GM19351 (cell line): ENCODE measurements at regions not wholly inside any gene's neighbourhood (a gene's known extent, or its start where the extent isn't known, plus 50 kb on each side); places are given as distances from the start of the nearest gene placed in this dataset.

ENCODE experiments used
- ATAC-seq: cut with Tn5 transposase; IDR thresholded peaks from one replicate; pipeline ENCODE4 v1.9.1; 2021; ENCODE audit warnings: mild to moderate bottlenecking, moderate library complexity; ENCODE audit not compliant: unreplicated experiment

DNA sequence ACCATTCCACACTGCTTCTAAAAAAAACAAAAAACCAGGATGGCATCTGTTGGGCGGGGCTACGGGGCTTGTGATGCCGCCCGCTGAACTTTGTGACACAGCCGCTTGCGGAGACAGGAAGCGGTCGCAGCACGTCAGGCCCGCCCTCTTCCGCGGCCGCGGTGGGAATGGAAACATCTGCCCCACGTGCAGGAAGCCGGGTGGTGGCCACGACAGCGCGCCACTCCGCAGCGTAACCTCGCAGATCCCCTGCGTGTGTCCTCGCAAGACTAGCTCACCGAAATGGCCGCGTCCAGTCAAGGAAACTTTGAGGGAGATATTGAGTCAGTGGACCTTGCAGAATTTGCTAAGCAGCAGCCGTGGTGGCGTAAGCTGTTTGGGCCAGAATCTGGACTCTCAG is 168.5 kb downstream of the SUCLG1 start:
- no peak for ATAC-seq

DNA sequence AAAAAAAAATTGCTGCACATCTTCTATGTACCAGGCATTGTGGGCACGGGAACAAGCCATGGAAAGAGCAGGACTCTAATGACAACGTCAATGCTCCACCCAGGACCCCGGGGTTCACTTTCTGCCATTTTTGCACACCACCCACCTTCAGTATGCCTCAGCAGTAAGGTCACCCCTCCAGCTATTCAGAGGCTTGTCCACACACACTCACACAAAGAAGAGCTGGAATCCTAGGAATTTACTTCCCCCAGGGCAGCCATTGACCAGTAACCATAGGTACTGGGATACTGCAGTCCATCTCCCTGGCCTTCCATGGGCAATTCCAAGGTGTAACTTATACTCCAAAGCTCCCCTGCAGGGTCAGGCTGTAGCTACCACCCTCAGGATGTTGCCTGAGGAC is 170.8 kb downstream of the SUCLG1 start:
- no peak for ATAC-seq

DNA sequence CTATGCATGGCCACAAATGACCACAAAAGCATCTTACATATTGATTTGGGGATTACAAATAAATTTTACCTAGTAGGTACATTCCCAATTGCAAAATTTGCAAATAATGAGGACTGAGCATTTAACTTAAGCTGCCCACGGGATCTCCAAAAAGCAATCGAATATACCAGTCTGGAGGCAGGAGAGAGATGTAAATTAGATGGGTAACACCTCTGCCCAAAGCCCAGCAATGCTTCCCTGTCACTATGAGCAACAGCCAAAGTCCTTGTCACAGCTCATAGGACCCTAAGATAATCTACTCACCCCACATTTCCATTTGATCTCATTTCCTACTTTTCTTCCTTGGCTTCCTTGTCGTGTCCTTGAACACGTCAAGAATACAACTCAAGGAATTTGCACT is 172.2 kb downstream of the SUCLG1 start:
- no peak for ATAC-seq

DNA sequence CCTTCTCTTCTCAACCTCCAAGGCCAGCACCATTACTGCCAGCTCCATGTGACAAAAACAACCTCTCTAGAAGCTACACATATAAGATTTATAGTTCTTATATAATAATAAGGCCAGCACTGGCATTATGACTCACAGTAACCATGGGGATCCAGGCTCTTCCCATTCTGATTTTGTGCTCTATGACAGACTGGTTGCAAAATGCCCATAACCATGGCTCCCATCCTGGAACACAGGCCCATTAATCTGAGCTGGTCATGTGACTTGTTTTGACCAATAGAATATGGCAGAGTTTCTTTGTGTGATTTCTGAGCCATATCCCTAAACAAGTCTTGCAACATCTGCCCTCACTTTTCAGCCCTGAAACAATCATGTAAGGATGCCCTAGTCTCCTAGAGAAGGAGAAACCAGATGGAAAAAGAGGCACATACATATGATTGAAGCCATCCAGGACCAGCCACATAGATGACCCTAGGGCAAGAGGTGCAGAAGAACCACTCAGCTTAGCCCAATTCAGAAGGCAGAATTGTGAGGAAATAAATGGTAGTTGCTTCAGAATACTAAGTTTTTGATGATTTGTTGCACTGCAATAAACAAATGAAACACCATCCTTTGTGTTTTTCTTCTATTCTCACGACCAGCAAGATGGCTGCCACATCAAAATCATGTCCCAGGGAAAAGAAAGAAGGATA is 173.9 kb downstream of the SUCLG1 start:
- ATAC-seq: no peak

DNA sequence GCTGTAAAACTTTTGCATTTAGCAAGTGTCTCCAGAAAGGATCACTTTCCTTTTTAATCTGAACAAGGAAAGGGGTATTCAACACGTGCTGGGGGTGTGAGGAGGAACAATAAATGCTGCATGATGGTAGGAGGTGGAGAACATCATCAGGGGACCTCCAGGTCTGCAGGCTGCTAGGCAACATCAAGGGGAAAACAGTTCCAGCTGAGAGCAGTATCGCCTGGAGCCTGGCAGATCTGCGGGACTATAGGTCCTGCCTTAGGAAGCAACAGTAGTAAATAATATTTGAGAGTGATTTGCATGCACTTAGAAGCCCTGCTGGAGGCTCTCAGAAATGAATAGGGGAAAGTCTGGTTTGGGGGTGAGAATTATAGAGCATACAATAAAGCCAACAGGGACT is 175.6 kb downstream of the SUCLG1 start:
- no peak for ATAC-seq

DNA sequence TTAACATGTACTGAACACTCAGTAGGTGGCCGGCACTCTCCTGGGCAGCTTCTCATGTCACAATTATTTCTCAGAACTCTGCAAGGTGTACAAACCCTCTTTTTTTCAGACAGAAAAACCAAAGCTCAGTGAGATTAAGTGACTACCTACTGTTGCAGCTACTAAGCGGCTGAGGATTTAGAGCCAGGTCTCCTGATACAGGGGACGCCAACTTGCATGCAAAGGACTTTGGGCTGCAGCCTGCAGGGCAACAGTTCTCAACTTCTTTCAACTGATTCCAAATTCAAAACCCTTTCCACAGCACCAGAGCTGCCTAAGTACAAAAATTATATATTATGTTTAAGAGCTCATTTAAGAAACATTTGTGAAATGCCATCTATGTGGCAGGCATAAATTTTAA is 177.6 kb downstream of the SUCLG1 start:
- no peak for ATAC-seq

DNA sequence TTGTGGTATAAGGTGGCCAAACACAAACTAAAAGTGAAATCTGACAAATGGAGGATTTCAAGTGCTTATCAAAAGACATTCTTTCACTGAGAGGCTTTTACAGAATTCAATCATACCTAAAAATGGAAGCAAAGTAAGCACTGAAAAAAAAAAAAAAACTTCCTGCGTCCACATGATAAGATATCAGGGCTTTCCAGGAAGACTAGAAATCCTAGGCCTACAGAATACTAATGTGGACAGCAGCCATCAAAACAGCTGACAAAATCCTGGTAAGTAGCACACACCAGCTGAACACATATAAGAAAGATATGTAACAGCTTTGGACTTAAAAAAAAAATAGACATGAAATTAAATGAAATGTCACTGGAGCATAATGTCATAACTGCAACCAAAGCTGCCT is 178.2 kb downstream of the SUCLG1 start:
- no peak for ATAC-seq

DNA sequence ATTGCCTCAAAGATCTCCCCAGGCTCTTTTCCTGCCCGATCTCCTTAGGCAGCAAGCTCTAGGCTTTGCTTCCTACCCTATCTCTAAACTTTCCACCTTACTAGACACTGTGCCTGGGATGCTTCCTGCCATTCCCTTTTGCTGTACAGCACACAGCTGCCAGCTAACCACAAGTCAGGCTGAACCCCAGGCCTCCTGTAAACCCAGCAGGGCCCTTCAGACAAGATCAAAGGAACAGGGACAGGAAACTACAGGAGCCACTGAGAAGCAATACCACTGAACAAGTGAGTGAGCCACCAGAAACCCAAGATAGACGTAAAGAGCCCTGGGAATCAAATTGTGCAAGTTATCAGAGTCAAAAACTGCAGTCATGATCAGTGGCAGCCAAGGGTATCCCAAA is 180.7 kb downstream of the SUCLG1 start:
- no peak for ATAC-seq

DNA sequence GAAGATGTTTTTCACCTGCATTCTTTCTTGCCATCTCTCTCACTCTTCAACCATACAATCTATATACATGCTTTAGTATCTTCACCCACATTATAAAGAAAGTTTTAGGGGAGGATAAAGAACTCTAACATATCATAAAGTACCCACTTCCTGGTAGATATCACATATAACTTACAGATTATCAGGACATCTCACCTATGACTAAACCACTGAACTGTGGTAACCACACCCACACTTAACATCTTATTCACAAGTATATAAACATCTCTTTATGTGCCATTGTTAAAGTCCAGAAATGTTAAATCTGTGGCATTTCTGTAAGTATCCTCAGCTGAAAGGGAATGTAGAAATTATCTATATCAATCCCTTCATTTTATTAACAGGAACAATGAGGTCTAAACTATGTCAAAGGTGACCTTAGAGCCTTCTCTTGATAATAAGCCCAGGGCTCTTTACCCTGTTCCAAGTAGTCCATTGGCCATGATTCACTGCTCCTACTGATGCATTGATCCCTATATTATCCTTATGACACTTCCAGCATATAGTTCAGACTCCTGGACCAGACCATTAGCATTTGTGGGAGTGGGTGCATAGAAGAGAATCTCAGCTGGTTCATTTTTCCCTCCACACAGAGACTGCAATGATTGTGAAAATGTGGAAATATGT is 182.4 kb downstream of the SUCLG1 start:
- ATAC-seq: no peak

DNA sequence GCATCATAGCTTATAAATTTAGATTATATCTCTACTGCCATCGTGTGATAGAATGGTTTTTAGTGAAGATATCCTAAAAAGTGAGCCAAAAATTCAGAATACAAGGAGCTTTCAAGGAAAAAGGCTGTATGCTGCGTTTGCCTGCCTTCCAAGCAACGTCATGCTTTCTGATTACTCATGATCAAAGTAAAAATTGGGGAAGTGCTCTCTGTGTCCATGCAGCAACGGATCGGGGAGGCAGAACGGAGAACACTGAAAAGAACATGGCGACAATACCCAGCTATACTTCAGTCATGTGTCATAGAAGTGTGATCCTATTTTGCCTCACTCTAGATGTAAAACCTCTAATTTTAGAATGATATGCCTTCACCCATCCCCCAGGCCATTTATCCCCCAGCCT is 185.7 kb downstream of the SUCLG1 start:
- no peak for ATAC-seq

DNA sequence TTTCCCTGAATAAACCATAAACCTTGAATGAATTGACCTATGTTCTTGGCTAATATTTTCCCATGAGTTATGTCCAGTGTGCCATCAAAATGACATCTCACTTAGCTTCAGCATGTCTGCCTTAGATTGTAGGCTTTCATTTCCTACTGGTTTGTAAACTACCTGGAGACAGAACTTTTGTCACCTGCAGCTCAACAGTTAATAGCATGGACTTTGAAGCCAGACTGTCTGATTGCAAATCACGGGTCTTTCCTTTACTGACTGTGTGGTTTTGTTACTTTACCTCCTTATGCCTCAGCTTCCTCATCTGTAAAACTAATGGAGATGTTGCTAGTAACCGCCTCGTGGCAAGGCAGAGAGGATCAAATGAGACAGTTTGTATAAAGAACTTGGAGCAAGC is 187.1 kb downstream of the SUCLG1 start:
- no peak for ATAC-seq

DNA sequence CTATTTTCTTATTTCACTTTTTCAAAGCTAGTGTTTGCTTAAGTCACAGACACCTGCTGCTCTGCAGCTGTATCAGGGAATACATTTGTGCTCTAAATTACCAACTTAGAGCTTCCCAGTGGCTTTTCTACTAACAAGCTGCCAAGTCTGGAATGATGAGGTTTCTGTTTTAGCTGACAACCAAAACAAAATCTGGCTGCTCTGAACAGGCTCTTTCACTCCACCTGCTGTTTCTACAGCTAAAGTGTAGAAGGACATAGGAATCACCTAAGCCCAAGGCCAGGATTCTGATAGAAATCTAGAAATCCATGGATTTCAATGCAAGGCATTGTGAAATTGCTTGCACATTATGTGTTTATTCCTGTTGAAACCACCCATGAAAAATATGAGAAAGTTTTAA is 201.2 kb downstream of the SUCLG1 start:
- ATAC-seq: no peak

DNA sequence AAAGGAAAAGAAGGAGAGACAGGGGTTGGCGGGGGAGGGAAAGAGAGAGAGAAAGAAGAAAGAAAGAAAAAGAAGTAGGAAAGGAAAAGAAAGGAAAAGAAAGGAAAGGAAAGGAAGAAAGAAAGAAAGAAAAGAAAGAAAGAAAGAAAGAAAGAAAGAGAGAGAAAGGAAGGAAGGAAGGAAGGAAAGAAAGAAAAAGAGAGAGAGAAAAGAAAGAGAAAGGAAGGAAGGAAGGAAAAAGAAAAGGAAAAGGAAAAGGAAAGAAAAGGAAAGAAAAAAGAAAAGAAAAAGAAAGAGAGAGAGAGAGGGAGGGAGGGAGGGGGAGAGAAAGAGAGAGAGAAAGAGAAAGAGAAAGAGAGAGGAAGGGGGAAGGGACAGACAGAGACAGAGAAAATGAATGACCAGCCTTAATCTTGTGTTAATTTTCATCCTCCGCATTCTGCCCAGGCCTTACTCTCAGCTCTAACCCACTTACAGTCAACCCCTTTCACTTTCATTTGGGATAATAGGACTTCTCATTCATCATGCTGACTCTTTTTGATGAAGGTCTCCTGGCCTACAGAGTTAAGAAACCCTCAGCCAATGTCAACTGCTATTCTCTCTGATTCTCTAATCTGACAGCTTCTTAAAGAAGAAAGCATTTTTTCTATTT is 207.3 kb downstream of the SUCLG1 start:
- no peak for ATAC-seq

DNA sequence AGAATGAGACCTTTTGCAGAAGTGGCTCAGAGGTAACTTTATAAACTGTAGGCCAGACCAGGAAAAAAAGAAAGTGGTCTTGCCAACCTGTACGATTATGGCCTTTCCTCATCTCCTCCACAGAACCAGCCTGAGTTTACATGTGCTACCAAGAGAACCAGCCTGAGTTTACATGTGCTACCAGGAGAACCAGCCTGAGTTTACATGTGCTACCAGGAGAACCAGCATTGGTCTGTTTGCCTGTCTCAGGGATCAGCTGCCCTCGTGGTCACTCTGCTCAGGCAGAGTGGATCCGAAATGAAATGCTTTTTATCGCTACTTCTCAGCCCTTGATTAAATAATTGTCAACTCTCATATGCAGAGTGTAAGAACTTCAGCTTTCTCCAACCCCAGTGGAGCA is 209.9 kb downstream of the SUCLG1 start:
- ATAC-seq: no peak

DNA sequence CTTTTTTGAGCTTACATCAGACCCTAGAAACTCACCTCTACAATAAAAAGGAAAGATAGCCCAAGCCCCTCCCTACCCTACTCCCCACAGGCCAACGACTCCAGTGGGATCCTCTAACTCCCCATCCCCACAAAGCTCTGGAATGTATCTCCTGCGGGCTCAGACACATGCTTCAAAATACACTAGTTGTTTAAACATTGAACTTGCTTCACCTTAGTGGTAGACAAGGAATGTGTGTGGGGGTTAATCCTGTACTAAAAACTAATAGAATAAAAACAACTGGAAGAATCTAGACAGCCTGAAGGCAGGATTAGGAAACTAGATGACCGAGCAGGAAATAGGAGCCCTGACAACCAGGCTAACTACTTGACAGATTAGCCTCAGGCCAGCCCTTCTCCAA is 211.5 kb downstream of the SUCLG1 start:
- ATAC-seq: no peak

DNA sequence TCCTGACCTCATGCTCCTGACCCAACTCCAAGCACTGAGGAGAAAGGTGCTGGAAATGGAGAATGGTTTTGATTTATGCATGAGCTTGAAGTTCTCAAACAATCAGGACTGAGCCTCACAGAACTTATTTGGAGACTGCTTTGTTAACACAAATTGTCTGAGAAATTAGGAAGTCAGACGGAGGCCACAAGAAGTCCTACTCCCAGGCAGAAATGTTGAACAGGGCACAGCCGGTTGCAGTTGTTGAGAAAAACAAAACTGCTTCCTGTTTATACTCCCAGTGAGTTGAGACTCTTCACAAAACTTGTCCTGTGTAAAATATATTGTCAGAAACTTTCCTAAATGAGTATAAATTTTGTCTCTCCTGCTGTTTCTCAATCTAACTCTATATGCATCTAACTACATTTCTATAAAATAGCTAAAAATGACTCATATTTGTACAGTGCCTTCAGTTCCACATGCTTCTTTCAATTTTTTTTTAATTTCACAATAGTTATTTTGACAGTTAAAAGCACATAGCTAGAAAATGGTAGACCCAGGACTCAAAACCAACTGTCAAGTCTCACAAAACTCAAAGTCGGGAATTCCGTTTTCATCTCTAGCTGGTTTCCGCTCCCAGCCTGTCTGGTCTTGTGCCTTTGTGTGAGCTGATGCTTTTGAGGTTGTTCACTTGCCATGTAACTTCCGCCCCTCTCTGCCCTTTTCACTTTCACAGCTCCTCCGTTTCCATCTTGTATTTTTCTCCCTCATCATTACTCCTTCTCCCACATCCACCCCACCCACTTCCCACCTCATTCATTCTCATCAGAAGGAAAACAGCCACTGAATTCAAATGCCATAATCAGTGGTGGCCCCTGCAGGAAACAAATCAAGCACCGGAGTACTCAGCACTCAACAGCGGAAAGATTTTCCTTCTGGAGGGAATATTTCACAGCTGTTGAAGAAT is 215.0 kb downstream of the SUCLG1 start:
- ATAC-seq: no peak

DNA sequence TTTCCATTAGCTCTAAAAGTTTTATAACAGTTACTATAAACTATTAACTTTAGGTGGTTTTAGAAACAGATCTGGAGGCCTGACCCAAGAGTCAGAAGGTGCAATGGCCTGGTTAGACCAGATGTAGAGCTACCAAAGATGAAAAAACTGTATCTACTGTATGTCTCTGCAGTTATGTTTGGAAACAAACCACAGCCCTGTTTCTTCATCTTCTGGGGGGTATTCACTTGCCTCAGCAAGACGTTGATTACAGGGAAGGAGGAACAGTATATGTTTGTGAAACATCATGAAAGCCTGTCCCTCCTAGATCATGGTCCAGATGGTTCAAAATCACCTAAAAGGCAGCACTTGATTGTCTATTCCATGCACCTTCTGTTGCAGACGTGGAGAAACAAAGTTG is 220.2 kb downstream of the SUCLG1 start:
- no peak for ATAC-seq

DNA sequence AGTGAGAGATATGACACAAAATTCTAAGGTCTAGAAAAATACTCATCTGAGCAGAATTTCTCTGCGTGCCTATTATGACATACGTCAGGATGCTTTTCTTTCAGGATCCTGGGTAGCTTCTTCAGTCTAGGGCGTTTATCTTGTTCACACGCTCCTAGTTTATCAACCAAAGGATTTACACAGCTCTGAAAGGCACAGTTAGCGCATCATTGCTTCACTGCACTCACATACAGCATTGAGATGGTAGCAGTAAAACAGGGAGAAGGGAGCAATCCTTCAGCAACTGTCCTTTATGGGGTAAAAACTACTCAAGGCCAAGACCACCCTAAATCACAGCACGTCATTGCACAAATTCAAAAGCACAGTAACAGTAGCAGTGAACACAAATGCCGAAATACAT is 222.8 kb downstream of the SUCLG1 start:
- ATAC-seq: no peak

DNA sequence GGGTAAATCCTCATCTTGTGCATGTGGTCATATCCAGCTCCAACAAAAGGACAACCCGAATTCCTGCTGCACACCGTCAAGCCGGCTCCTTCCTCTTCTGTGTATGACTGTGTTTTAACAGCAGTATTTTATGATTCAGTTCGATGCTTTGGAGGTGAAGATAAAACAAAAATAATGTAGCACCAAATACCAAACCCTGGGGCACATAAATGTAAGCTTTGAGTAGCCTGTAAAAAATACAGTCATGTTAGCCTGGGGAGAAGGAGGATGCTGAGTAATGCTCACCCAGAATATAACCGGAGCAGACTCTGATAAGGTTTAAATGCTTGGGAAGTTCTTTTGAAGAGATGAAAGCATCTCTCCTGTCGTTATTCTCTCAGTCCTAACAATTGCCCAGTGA is 225.0 kb downstream of the SUCLG1 start:
- no peak for ATAC-seq

DNA sequence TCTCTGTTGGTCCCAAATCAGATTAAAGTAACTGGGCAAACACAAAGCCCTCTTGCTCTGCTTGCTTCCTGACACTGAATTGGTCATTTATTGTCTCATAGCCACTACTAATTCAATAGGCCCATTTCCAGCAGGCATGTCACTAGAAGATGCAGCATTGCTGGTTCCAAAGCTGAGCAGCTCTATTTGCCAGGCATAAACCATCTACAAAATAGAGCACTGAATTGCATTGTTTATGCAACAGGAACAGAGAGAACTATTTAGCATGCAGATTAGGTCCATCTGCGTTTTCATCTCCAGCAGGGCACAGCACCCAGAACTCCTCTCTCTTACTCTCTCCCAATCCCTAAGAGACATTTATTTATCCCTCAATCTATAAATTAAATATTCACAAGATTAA is 227.6 kb downstream of the SUCLG1 start:
- ATAC-seq: no peak

DNA sequence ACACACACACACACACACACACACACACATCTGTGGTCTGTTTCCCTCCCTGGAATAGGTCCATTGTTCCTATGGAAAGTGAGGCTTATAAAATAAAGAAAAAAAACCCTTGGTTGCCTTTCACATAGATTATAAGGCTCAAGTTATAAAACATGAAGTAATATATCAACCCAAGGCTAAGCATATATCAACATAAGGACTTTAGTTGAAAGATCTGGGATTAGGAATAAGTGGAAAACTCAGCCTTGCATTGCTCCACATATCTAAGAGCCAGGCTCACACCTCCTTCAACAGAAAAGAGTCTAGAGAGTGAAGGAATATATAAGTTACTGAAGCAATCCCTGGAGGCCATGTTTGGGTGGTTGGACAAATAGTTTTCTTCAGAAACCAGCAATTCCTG is 235.0 kb downstream of the SUCLG1 start:
- no peak for ATAC-seq
